Thymus (tissue), 11 donors: ENCODE measurements at regions not wholly inside any gene's neighbourhood (a gene's known extent, or its start where the extent isn't known, plus 50 kb on each side); places are given as distances from the start of the nearest gene placed in this dataset.

Experiments
- DNase-seq, 9 donors: peaks; one replicate each; pipeline ENCODE4 v3.0.0-alpha.2; 2013; ENCODE audit warnings: low spot score in 9 of 9, low read depth in 6 of 9, missing footprints in 1 of 9
- H3K27ac ChIP-seq, 2 donors: one replicate each; pipeline ENCODE4 v1.5.1; 2013; ENCODE audit warnings: control low read depth in 1 of 2, low read depth in 1 of 2, low read length in 1 of 2, mild to moderate bottlenecking in 1 of 2, moderate library complexity in 1 of 2
- H3K27me3 ChIP-seq, 2 donors: one replicate each; pipeline ENCODE4 v1.5.1; 2013; ENCODE audit warnings: low read length in 1 of 2; ENCODE audit not compliant: control insufficient read depth in 2 of 2, insufficient read depth in 1 of 2
- H3K36me3 ChIP-seq, 2 donors: one replicate each; pipeline ENCODE4 v1.5.1; 2013; ENCODE audit warnings: low read length in 1 of 2, mild to moderate bottlenecking in 1 of 2, moderate library complexity in 1 of 2; ENCODE audit not compliant: control insufficient read depth in 2 of 2, insufficient read depth in 2 of 2
- H3K4me1 ChIP-seq, 2 donors: one replicate each; pipeline ENCODE4 v1.5.1; 2013; ENCODE audit warnings: low read length in 2 of 2; ENCODE audit not compliant: control insufficient read depth in 2 of 2, insufficient read depth in 2 of 2
- H3K4me3 ChIP-seq, 2 donors: one replicate each; pipeline ENCODE4 v1.5.1; 2013; ENCODE audit warnings: low read length in 2 of 2, control low read depth in 1 of 2, mild to moderate bottlenecking in 1 of 2
- H3K9me3 ChIP-seq, 2 donors: one replicate each; pipeline ENCODE4 v1.5.1; 2013; ENCODE audit warnings: low read length in 1 of 2, mild to moderate bottlenecking in 1 of 2; ENCODE audit not compliant: control insufficient read depth in 2 of 2, insufficient read depth in 1 of 2
- WGBS: extraction: QIAGEN DNeasy Blood & Tissue Kit; methylation state at CpG from one replicate; pipeline ENCODE4 v1.1.7; 2013; 5-methylcytosine and 5-hydroxymethylcytosine counted together
- donor health status: healthy.

GRCh38 chr11:95325777-95326258, 94.8 kb upstream of the SESN3 start:
- H3K27ac ChIP-seq: no peak overlapping the region
- WGBS: 97% methylated on average over 8 of the region's 8 CpGs
- H3K9me3 ChIP-seq: no peaks in the 10 kb centered on the region
- no peaks in the 10 kb centered on the region for H3K36me3 ChIP-seq
- H3K4me1 ChIP-seq: peaks cover 0 to 5% of the 10 kb centered on the region in 2 donors
- no peak overlapping the region for H3K4me3 ChIP-seq
- no peaks in the 10 kb centered on the region for H3K27me3 ChIP-seq
- DNase-seq: no peak

GRCh38 chr11:95324826-95325225, 93.8 kb upstream of the SESN3 start:
- H3K27me3 ChIP-seq: no peaks in the 10 kb centered on the region
- no peaks in the 10 kb centered on the region for H3K36me3 ChIP-seq
- 88% methylated on average over 1 of the region's 1 CpG for WGBS
- no peaks in the 10 kb centered on the region for H3K9me3 ChIP-seq
- no peak overlapping the region for H3K27ac ChIP-seq
- DNase-seq: no peak
- H3K4me1 ChIP-seq: no peaks in the 10 kb centered on the region
- no peak overlapping the region for H3K4me3 ChIP-seq

- no peak overlapping the region for H3K4me3 ChIP-seq
- DNase-seq: no peak
- H3K27ac ChIP-seq: no peak overlapping the region
- H3K9me3 ChIP-seq: no peaks in the 10 kb centered on the region
- no peaks in the 10 kb centered on the region for H3K36me3 ChIP-seq
- no peaks in the 10 kb centered on the region for H3K4me1 ChIP-seq
- H3K27me3 ChIP-seq: no peaks in the 10 kb centered on the region
These were observed 91.5 kb upstream of the SESN3 start for GRCh38 chr11:95322539-95322938.

- Histone ChIP-seq H3K4me3 (no peak overlapping the region), H3K9me3 (no peaks in the 10 kb centered on the region), H3K27me3 (no peaks in the 10 kb centered on the region), H3K36me3 (no peaks in the 10 kb centered on the region), H3K4me1 (no peaks in the 10 kb centered on the region), H3K27ac (no peak overlapping the region)
- DNase-seq: no peak
These were observed 87.5 kb upstream of the SESN3 start for GRCh38 chr11:95318498-95318897.

GRCh38 chr11:95308512-95309035, 77.6 kb upstream of the SESN3 start:
- Histone ChIP-seq H3K4me3 (no peak overlapping the region), H3K4me1 (no peaks in the 10 kb centered on the region), H3K27ac (no peak overlapping the region), H3K27me3 (no peaks in the 10 kb centered on the region), H3K9me3 (no peaks in the 10 kb centered on the region), H3K36me3 (no peaks in the 10 kb centered on the region)
- DNase-seq: no peak
- WGBS: 74% methylated on average over 2 of the region's 2 CpGs

- H3K27me3 ChIP-seq: no peaks in the 10 kb centered on the region
- no peak overlapping the region for H3K4me3 ChIP-seq
- WGBS: 97% methylated on average over 1 of the region's 1 CpG
- no peaks in the 10 kb centered on the region for H3K9me3 ChIP-seq
- H3K27ac ChIP-seq: no peak overlapping the region
- no peaks in the 10 kb centered on the region for H3K4me1 ChIP-seq
- DNase-seq: no peak
- H3K36me3 ChIP-seq: no peaks in the 10 kb centered on the region
These were observed 76.3 kb upstream of the SESN3 start for GRCh38 chr11:95307286-95307685.

- no peak for DNase-seq
- WGBS: 98% methylated on average over 1 of the region's 1 CpG
- no peaks in the 10 kb centered on the region for H3K4me1 ChIP-seq
- H3K9me3 ChIP-seq: no peaks in the 10 kb centered on the region
- H3K27ac ChIP-seq: no peak overlapping the region
- H3K27me3 ChIP-seq: no peaks in the 10 kb centered on the region
- H3K4me3 ChIP-seq: no peak overlapping the region
- H3K36me3 ChIP-seq: no peaks in the 10 kb centered on the region
These were observed 75.8 kb upstream of the SESN3 start for GRCh38 chr11:95306801-95307200.

GRCh38 chr11:95306123-95306522, 75.1 kb upstream of the SESN3 start:
- no peak for DNase-seq
- H3K9me3 ChIP-seq: no peaks in the 10 kb centered on the region
- no peaks in the 10 kb centered on the region for H3K27me3 ChIP-seq
- WGBS: 96% methylated on average over 3 of the region's 3 CpGs
- H3K27ac ChIP-seq: no peak overlapping the region
- H3K36me3 ChIP-seq: no peaks in the 10 kb centered on the region
- H3K4me1 ChIP-seq: no peaks in the 10 kb centered on the region
- H3K4me3 ChIP-seq: no peak overlapping the region

GRCh38 chr11:95305705-95306104, 74.7 kb upstream of the SESN3 start:
- 97% methylated on average over 3 of the region's 3 CpGs for WGBS
- Histone ChIP-seq H3K9me3 (no peaks in the 10 kb centered on the region), H3K36me3 (no peaks in the 10 kb centered on the region), H3K4me1 (no peaks in the 10 kb centered on the region), H3K27ac (no peak overlapping the region), H3K27me3 (no peaks in the 10 kb centered on the region), H3K4me3 (no peak overlapping the region)
- no peak for DNase-seq

GRCh38 chr11:95304777-95305176, 73.8 kb upstream of the SESN3 start:
- no peaks in the 10 kb centered on the region for H3K4me1 ChIP-seq
- H3K27ac ChIP-seq: no peak overlapping the region
- no peak for DNase-seq
- H3K36me3 ChIP-seq: no peaks in the 10 kb centered on the region
- H3K4me3 ChIP-seq: no peak overlapping the region
- no peaks in the 10 kb centered on the region for H3K9me3 ChIP-seq
- WGBS: 94% methylated on average over 1 of the region's 1 CpG
- H3K27me3 ChIP-seq: no peaks in the 10 kb centered on the region
